Neuronal stem cell (in vitro differentiated cells): ENCODE measurements at regions not wholly inside any gene's neighbourhood (a gene's known extent, or its start where the extent isn't known, plus 50 kb on each side); places are given as distances from the start of the nearest gene placed in this dataset.

ENCODE experiments used
- DNase-seq: peaks from one replicate; pipeline ENCODE4 v3.0.0-alpha.2; 2013; ENCODE audit warnings: low spot score
- H2AFZ ChIP-seq: one replicate; pipeline ENCODE4 v1.6.1; 2013; ENCODE audit warnings: mild to moderate bottlenecking, low read length, inconsistent platforms
- H2AK5ac ChIP-seq: 2 replicates; pipeline ENCODE4 v1.6.1; 2013; ENCODE audit warnings: low read depth, mild to moderate bottlenecking, inconsistent platforms, low read length, moderate library complexity, mixed read lengths
- H2BK120ac ChIP-seq: 2 replicates; pipeline ENCODE4 v1.6.1; 2013; ENCODE audit warnings: low read depth, mild to moderate bottlenecking, inconsistent platforms, low read length, moderate library complexity, mixed read lengths
- H2BK12ac ChIP-seq: one replicate; pipeline ENCODE4 v1.6.1; 2013; ENCODE audit warnings: low read length, inconsistent platforms
- H2BK15ac ChIP-seq: 2 replicates; pipeline ENCODE4 v1.6.1; 2013; ENCODE audit warnings: mild to moderate bottlenecking, low read length, inconsistent platforms, mixed read lengths
- H2BK5ac ChIP-seq: one replicate; pipeline ENCODE4 v1.6.1; 2013; ENCODE audit warnings: inconsistent platforms, mild to moderate bottlenecking, low read length, moderate library complexity
- H3K14ac ChIP-seq: one replicate; pipeline ENCODE4 v1.6.1; 2013; ENCODE audit warnings: low read length, inconsistent platforms
- H3K18ac ChIP-seq: 2 replicates; pipeline ENCODE4 v1.6.1; 2013; ENCODE audit warnings: low read length, inconsistent platforms
- H3K23ac ChIP-seq: 2 replicates; pipeline ENCODE4 v1.6.1; 2013; ENCODE audit warnings: low read depth, mild to moderate bottlenecking, mixed read lengths, low read length, inconsistent platforms; ENCODE audit not compliant: poor library complexity
- H3K27ac ChIP-seq: replicated peaks from 3 replicates; pipeline ENCODE4 v1.5.1; 2013; ENCODE audit warnings: low read length, inconsistent platforms
- H3K27me3 ChIP-seq, 3 experiments: 2 replicates each; pipeline ENCODE4 v1.6.1; 2013; ENCODE audit warnings: low read length in 3 of 3, mild to moderate bottlenecking in 2 of 3, inconsistent platforms in 1 of 3, low read depth in 1 of 3, mixed read lengths in 1 of 3, moderate library complexity in 1 of 3; ENCODE audit not compliant: control insufficient read depth in 3 of 3, insufficient read depth in 3 of 3
- H3K36me3 ChIP-seq, 2 donors: replicated peaks in 1 of 2; 2 replicates each; pipeline ENCODE4 v1.6.1; 2013; ENCODE audit warnings: low read length in 2 of 2; ENCODE audit not compliant: control insufficient read depth in 2 of 2, insufficient read depth in 2 of 2
- H3K4ac ChIP-seq: 2 replicates; pipeline ENCODE4 v1.6.1; 2013; ENCODE audit warnings: inconsistent platforms, mild to moderate bottlenecking, low read length, moderate library complexity
- H3K4me1 ChIP-seq, 2 donors: 1 replicate in 1 of 2; 2 replicates in 1 of 2; pipeline ENCODE4 v1.6.1; 2013; ENCODE audit warnings: low read length in 2 of 2, low read depth in 1 of 2; ENCODE audit not compliant: control insufficient read depth in 2 of 2, insufficient read depth in 1 of 2
- H3K4me2 ChIP-seq: one replicate; pipeline ENCODE4 v1.6.1; 2013; ENCODE audit warnings: mild to moderate bottlenecking, low read length, inconsistent platforms; ENCODE audit not compliant: insufficient read depth, poor library complexity, severe bottlenecking
- H3K4me3 ChIP-seq, 2 donors: 2 replicates each; pipeline ENCODE4 v1.5.1; 2013; ENCODE audit warnings: low read length in 2 of 2, mild to moderate bottlenecking in 2 of 2, inconsistent platforms in 1 of 2, moderate library complexity in 1 of 2
- H3K79me1 ChIP-seq: one replicate; pipeline ENCODE4 v1.6.1; 2013; ENCODE audit warnings: low read depth, mild to moderate bottlenecking, inconsistent platforms, low read length, moderate library complexity
- H3K9ac ChIP-seq: one replicate; pipeline ENCODE4 v1.6.1; 2013; ENCODE audit warnings: mild to moderate bottlenecking, low read depth, low read length, inconsistent platforms; ENCODE audit not compliant: poor library complexity
- H3K9me3 ChIP-seq, 2 donors: replicated peaks in 1 of 2; 2 replicates each; pipeline versions ENCODE3 to v1.6.1; 2013; ENCODE audit warnings: low read length in 2 of 2, mild to moderate bottlenecking in 2 of 2, inconsistent platforms in 1 of 2, low read depth in 1 of 2, mixed read lengths in 1 of 2, moderate library complexity in 1 of 2; ENCODE audit not compliant: control insufficient read depth in 2 of 2, insufficient read depth in 1 of 2
- H4K8ac ChIP-seq: one replicate; pipeline ENCODE4 v1.6.1; 2013; ENCODE audit warnings: low read depth, mild to moderate bottlenecking, inconsistent platforms, low read length, moderate library complexity
- H4K91ac ChIP-seq: one replicate; pipeline ENCODE4 v1.6.1; 2013; ENCODE audit warnings: low read length, low read depth, mild to moderate bottlenecking, inconsistent platforms; ENCODE audit not compliant: poor library complexity
- WGBS, 2 donors: extraction: QIAGEN DNeasy Blood & Tissue Kit; methylation state at CpG; one replicate each; pipeline ENCODE4 v1.1.7; 2013; ENCODE audit warnings: missing lambda C conversion rate in 2 of 2, mixed read lengths in 1 of 2; ENCODE audit not compliant: insufficient read length in 2 of 2, insufficient replicate concordance in 1 of 2; ENCODE audit errors: extremely low coverage in 2 of 2; 5-methylcytosine and 5-hydroxymethylcytosine counted together

GRCh38 chr11:98230678-98231077, 790.1 kb upstream of the CNTN5 start:
- Histone ChIP-seq H3K4me1 (peaks cover 0 to 4% of the 10 kb centered on the region in 2 donors), H4K91ac (no peak overlapping the region), H3K14ac (no peak overlapping the region), H3K9ac (no peak overlapping the region), H3K4me3 (no peak overlapping the region), H3K23ac (no peak overlapping the region), H3K27me3 (no peaks in the 10 kb centered on the region), H3K9me3 (no peaks in the 10 kb centered on the region), H3K27ac (no peak overlapping the region), H3K36me3 (no peaks in the 10 kb centered on the region), H3K4ac (no peak overlapping the region), H2AK5ac (no peak overlapping the region), H2BK5ac (no peak overlapping the region), H3K4me2 (no peak overlapping the region), H2BK15ac (no peak overlapping the region), H3K79me1 (no peaks in the 10 kb centered on the region), H3K18ac (no peak overlapping the region), H2AFZ (no peak overlapping the region), H4K8ac (no peak overlapping the region), H2BK12ac (no peak overlapping the region), H2BK120ac (no peak overlapping the region)
- WGBS, 2 donors, result no CpG with 5 or more reads among the region's 3 CpGs
- DNase-seq, result no peak

- Histone ChIP-seq H2BK15ac (no peak overlapping the region), H3K23ac (no peak overlapping the region), H3K36me3 (no peaks in the 10 kb centered on the region), H3K4me1 (peaks cover 0 to 4% of the 10 kb centered on the region in 2 donors), H3K9ac (no peak overlapping the region), H4K91ac (no peak overlapping the region), H2BK120ac (no peak overlapping the region), H2BK5ac (no peak overlapping the region), H3K9me3 (no peaks in the 10 kb centered on the region), H3K18ac (no peak overlapping the region), H2AK5ac (no peak overlapping the region), H3K79me1 (no peaks in the 10 kb centered on the region), H2BK12ac (no peak overlapping the region), H3K4me3 (no peak overlapping the region), H3K27me3 (no peaks in the 10 kb centered on the region), H2AFZ (no peak overlapping the region), H3K4ac (no peak overlapping the region), H3K14ac (no peak overlapping the region), H4K8ac (no peak overlapping the region), H3K4me2 (no peak overlapping the region), H3K27ac (no peak overlapping the region)
- WGBS, 2 donors, result no CpG with 5 or more reads among the region's 2 CpGs
- no peak for DNase-seq
These were observed 786.1 kb upstream of the CNTN5 start for GRCh38 chr11:98234698-98235097.

GRCh38 chr11:98243897-98244296, 776.9 kb upstream of the CNTN5 start:
- H4K91ac ChIP-seq, result no peak overlapping the region
- no peak overlapping the region for H3K4me3 ChIP-seq
- H3K9ac ChIP-seq, result no peak overlapping the region
- no peak overlapping the region for H3K4ac ChIP-seq
- H3K9me3 ChIP-seq, result peaks cover 0 to 3% of the 10 kb centered on the region in 2 donors
- no peak overlapping the region for H2BK5ac ChIP-seq
- H2AK5ac ChIP-seq, result no peak overlapping the region
- no peak overlapping the region for H2BK12ac ChIP-seq
- H3K14ac ChIP-seq, result no peak overlapping the region
- no peak overlapping the region for H2AFZ ChIP-seq
- no peak overlapping the region for H2BK120ac ChIP-seq
- no peak overlapping the region for H3K23ac ChIP-seq
- H3K18ac ChIP-seq, result no peak overlapping the region
- no peaks in the 10 kb centered on the region for H3K36me3 ChIP-seq
- H3K4me2 ChIP-seq, result no peak overlapping the region
- no peaks in the 10 kb centered on the region for H3K4me1 ChIP-seq
- no peak overlapping the region for H4K8ac ChIP-seq
- H3K27me3 ChIP-seq, result no peaks in the 10 kb centered on the region
- no peak for DNase-seq
- H2BK15ac ChIP-seq, result no peak overlapping the region
- no peak overlapping the region for H3K27ac ChIP-seq
- H3K79me1 ChIP-seq, result no peaks in the 10 kb centered on the region
- no CpG with 5 or more reads among the region's 6 CpGs for WGBS, 2 donors

- Histone ChIP-seq H2BK12ac (no peak overlapping the region), H4K8ac (no peak overlapping the region), H2BK120ac (no peak overlapping the region), H3K14ac (no peak overlapping the region), H3K36me3 (no peaks in the 10 kb centered on the region), H2AFZ (no peak overlapping the region), H3K23ac (no peak overlapping the region), H3K18ac (no peak overlapping the region), H3K27me3 (no peaks in the 10 kb centered on the region), H2BK5ac (no peak overlapping the region), H3K9ac (no peak overlapping the region), H3K79me1 (no peaks in the 10 kb centered on the region), H3K4me2 (no peak overlapping the region), H3K4me3 (no peak overlapping the region), H2BK15ac (no peak overlapping the region), H3K4ac (no peak overlapping the region), H3K27ac (no peak overlapping the region), H4K91ac (no peak overlapping the region), H2AK5ac (no peak overlapping the region), H3K9me3 (no peaks in the 10 kb centered on the region), H3K4me1 (no peaks in the 10 kb centered on the region)
- WGBS, 2 donors, result no CpG with 5 or more reads among the region's 1 CpG
- DNase-seq, result no peak
These were observed 759.8 kb upstream of the CNTN5 start for GRCh38 chr11:98260983-98261382.
